ENCODE measurements at regions not wholly inside any gene's neighbourhood (a gene's known extent, or its start where the extent isn't known, plus 50 kb on each side); places are given as distances from the start of the nearest gene placed in this dataset.

DNA sequence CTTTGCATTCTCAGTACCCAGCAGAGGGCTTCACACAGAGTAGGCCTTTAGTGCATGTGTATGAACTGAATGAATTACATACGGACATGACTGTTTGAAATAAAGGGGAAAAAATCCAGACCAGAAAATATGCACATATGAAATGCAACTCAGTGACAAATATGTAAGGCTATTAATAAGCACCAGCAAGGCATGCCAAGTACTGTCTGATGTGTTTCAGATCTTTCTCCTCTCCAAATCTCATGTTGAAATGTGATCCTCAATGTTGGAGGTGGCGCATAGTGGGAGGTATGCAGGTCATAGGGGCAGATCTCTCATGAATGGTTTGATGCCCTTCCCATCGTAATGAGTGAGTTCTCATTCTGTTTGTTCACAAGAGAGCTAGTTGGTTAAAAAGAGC lies 87.3 kb upstream of the TOMM7 start:
- no peak for DNase-seq

- no peak for DNase-seq
These were observed 85.2 kb upstream of the TOMM7 start for GRCh38 chr7:22907805-22908204.

DNA sequence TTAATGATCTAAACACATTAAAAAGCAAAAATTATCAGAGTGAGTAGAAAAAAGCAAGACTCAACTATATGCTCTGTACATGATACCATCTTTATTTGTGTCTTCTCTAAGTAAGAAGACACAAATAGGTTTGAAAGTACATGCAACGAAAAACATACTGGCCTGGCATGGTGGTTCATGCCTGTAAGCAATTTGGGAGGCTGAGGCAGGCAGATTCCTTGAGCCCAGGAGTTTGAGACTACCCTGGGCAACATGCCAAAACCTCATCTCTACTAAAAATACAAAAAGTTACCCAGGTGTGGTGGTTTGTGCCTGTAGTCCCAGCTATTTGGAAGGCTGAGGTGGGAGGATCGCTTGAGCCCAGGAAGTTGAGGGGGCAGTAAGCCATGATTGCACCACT lies 78.1 kb upstream of the TOMM7 start:
- no peak for DNase-seq

DNA sequence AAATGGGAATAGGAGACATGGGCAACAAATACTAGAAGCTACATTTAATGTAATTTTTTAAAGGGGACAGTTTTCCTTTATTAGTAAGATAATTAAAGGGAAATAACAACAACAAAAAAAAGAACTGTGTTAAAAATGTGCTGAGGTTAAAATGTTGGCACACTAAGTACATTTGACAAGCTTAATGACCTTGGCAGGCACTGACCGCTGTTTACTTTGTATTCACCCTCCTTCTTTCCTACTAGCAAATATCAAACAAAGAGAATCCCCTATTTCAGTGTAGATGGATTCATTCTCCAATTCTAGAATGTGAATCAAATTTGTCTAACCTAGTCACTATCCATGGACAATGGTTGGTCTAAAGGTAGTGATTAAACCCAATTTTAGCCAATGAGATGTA lies 77.5 kb upstream of the TOMM7 start:
- DNase-seq, result no peak

- DNase-seq, result no peak
These were observed 74.3 kb upstream of the TOMM7 start for GRCh38 chr7:22896917-22897316.

GRCh38 chr7:22895828-22896165 lies 73.1 kb upstream of the TOMM7 start:
- no peak for DNase-seq

DNA sequence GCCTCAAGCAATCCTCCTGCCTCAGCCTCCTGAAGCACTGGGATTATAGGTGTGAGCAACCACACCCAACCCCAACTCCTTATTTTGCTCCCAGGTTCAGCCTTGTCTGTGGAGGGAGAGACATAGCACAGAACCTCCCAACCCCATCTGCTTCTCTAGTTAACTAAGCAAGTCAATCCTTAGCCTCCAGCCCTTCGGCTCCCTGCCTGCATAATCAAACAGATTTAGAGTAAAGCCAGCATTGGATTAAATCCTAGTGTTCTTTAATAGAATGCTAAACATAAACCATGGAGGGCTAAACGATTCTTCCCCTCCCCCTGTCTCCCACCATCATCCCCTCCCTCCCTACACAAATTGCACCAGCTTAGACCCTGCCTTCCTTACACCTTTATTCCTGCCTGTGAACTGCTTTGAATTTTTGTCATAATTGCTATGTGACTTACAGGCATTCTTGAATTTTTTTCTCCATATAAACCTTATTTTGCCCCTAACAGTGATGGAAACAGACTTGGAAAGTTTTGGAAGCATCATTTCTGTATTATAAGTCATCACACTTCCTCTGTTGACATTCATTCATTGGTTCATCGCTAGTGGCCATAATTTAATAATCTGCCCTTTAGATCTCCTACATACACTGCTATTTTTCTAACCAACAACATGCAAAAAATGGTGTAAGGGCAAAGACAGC lies 72.6 kb upstream of the TOMM7 start:
- DNase-seq, result no peak

GRCh38 chr7:22894546-22894945 lies 71.9 kb upstream of the TOMM7 start:
- no peak for DNase-seq

DNA sequence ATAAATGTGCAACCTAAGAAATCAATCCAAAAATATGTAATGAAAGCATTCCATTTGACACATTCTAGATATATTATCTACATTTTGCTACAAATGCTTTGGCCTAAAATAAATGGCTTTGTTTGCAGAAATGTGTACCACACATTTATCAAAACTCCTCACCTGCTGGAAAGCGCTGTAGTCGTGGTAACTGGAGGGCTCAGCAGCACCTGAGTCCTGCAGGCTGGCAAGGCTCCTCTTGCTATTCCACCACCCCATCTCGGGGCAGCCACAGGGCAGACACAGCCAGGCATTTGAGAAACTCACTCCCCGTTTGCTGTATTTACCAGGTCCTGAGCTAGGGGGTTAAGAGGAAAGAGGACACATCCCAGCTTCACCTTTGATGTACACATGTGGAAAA lies 68.1 kb upstream of the TOMM7 start:
- DNase-seq, result no peak

DNA sequence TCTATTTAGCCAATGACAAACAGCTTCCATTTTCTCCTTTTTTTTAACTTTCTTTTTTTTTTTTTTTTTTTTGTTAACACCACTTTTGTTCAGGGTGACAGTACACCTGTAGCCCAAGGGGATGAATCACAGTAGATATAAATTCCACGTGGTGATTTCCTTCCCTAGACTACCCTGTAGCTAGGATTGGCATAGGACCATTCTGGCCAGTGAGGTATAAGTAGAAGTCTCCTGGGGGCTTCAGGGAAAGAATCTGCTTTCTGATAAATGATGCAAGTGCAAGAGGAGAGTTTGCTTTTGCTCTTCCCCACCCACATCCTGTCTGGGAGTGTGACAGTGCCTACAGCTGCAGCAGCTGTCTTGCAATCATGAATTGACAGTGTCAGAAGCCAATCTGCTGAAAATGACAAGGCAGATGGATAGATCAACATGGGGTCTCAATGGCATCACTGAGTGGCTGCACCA lies 63.2 kb upstream of the TOMM7 start:
- DNase-seq, result no peak

DNA sequence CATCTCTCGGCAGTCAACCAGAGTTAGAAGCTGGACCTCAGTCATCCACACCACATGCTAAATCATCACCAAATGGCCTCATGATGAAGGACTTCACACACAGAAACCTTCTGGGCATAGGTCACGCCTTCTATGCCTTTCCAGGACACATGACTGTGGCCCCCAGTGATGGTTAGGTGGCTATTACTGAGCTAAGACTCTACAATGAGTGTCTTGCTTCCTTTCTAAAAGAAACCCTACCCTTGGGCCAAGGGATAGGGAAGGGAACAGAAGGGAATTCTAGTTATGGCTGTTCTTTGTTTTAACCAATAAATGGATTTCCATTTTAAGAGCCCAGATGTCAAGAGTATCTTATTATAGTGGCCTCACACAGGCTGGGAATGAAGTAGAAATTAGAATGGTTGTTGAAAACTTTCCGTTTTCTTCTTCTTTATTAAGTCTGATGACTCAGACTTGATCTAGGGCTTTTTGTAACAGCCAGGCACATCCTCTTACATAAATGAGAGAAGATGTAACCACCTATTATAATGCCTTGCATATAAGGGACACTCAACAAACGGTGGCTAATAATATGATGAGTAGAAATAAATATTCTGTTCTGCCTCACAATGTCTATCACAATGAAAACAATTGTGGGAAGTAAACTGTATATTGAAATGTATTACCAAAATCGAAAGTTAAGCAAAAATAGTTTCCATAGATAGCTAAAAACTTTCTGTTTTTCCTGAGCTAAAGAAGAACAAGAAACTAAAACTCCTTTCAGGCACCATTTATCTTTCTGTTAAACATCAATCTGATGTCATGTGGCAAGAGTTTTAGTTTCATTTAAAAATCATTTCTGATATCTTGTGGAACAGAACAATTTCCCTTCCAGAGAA lies 62.5 kb upstream of the TOMM7 start:
- no peak for DNase-seq

GRCh38 chr7:22882106-22882505 lies 59.5 kb upstream of the TOMM7 start:
- DNase-seq, result no peak

- no peak for DNase-seq
These were observed 57.2 kb upstream of the TOMM7 start for GRCh38 chr7:22879709-22880306.

GRCh38 chr7:22879280-22879679 lies 56.6 kb upstream of the TOMM7 start:
- no peak for DNase-seq

DNA sequence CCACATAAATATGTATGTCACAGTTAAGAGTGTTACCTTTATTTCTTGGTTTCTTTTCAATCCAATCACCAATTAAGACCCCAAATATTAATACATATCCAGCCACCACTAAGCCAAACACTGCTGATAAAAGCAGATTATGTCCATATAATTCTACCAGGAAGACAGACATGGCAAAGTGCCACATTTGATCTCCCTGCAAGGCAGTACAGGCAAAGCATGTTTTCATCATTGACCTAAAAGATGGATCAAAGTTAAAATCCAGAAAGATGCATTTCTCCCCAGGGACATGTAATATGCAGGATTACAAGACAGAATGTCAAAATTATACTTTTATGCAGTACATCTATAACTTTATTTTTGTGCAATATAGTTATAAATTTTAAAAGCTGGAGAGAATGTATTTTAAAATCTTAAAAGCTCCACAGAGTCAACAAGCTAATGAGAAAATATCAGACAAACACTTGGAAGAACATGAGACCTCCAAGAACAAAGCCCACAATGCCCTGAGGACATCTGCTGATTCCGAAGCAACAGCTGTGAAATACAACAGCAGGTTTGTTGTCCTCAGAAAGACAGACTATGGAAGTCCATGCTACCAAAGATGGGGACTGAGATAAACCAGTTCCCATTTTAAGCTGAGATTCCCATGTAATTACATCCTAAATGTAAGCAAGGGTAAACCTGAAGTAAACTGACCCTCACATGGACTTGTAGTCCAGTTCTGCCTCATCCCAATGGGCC lies 54.5 kb upstream of the TOMM7 start:
- DNase-seq, result no peak

DNA sequence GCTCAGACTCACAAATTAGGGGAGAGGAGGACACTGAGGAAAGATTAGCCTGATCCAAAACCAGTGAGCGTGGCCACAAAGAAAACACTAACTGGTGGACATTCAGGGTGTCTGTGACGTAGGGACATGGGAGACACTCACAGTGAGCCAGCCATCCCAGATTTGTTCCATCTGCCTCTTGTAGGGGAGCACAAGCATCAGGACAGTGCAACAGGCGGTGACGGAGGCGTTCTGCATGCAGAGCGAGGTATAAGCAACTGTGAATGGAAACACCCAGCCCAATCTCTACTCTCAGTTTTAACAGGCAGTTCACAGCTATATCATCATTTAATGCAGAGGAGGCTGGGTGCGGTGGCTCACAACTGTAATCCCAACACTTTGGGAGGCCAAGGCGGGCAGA lies 52.8 kb upstream of the TOMM7 start:
- no peak for DNase-seq

GRCh38 chr7:22874904-22875303 lies 52.3 kb upstream of the TOMM7 start:
- DNase-seq, result no peak
